ENCODE measurements at regions not wholly inside any gene's neighbourhood (a gene's known extent, or its start where the extent isn't known, plus 50 kb on each side); places are given as distances from the start of the nearest gene placed in this dataset.
A peak's percentile ranks its signal among the peaks of the same experiment; 100 is the strongest.

- no peak for DNase-seq
Observed at GRCh38 chr18:33951031-33951430, 273.7 kb downstream of the NOL4 start.

GRCh38 chr18:33946336-33946735, 278.4 kb downstream of the NOL4 start:
- DNase-seq, result no peak

GRCh38 chr18:33944493-33944892, 280.2 kb downstream of the NOL4 start:
- no peak for DNase-seq

- DNase-seq, result no peak
Observed at GRCh38 chr18:33937270-33937816, 287.4 kb downstream of the NOL4 start.

GRCh38 chr18:33934258-33934657, 290.5 kb downstream of the NOL4 start:
- no peak for DNase-seq

- DNase-seq, result no peak
Observed at GRCh38 chr18:33928231-33928630, 296.5 kb downstream of the NOL4 start.

- peak; percentile 89 for DNase-seq
Observed at GRCh38 chr18:33924576-33924975, 300.1 kb downstream of the NOL4 start.

- DNase-seq, result peak; percentile 97
Observed at GRCh38 chr18:33923980-33924379, 300.7 kb downstream of the NOL4 start.

GRCh38 chr18:33918571-33918970, 306.1 kb downstream of the NOL4 start:
- no peak for DNase-seq

GRCh38 chr18:33916200-33916599, 308.5 kb downstream of the NOL4 start:
- DNase-seq, result no peak

- no peak for DNase-seq
Observed at GRCh38 chr18:33914399-33914798, 310.3 kb downstream of the NOL4 start.

- no peak for DNase-seq
Observed at GRCh38 chr18:33906046-33906445, 318.7 kb downstream of the NOL4 start.

- DNase-seq, result no peak
Observed at GRCh38 chr18:33901894-33902512, 322.7 kb downstream of the NOL4 start.

GRCh38 chr18:33900638-33901037, 322.6 kb downstream of the ASXL3 start:
- DNase-seq, result no peak

GRCh38 chr18:33898427-33898826, 320.4 kb downstream of the ASXL3 start:
- no peak for DNase-seq

GRCh38 chr18:33878213-33878612, 300.2 kb downstream of the ASXL3 start:
- no peak for DNase-seq

GRCh38 chr18:33875029-33875565, 297.1 kb downstream of the ASXL3 start:
- no peak for DNase-seq

- no peak for DNase-seq
Observed at GRCh38 chr18:33873112-33873511, 295.1 kb downstream of the ASXL3 start.

- DNase-seq, result no peak
Observed at GRCh38 chr18:33871363-33872025, 293.5 kb downstream of the ASXL3 start.

GRCh38 chr18:33870059-33870458, 292.0 kb downstream of the ASXL3 start:
- DNase-seq, result no peak

- no peak for DNase-seq
Observed at GRCh38 chr18:33866386-33866785, 288.4 kb downstream of the ASXL3 start.

GRCh38 chr18:33863912-33864311, 285.9 kb downstream of the ASXL3 start:
- DNase-seq, result no peak

- DNase-seq, result no peak
Observed at GRCh38 chr18:33854827-33855139, 276.8 kb downstream of the ASXL3 start.

- no peak for DNase-seq
Observed at GRCh38 chr18:33854086-33854826, 276.2 kb downstream of the ASXL3 start.

All from NCI-H1092 treated with DMSO at 0.1 percent for 48 hours (cell line).